NAMALWA (cell line): ENCODE measurements at regions not wholly inside any gene's neighbourhood (a gene's known extent, or its start where the extent isn't known, plus 50 kb on each side); places are given as distances from the start of the nearest gene placed in this dataset.
"Not testable (repeated sequence)": the region's sequence is repeated elsewhere in the genome, so short reads cannot be mapped to it uniquely, and the experiment has no call there.

Source experiments
- DNase-seq: peaks from one replicate; pipeline ENCODE4 v3.0.0-alpha.2; 2015; ENCODE audit warnings: low spot score

GRCh38 chr9:20238921-20239320 lies 383.4 kb downstream of the MLLT3 start:
- DNase-seq, result no peak

GRCh38 chr9:20237686-20238085 lies 384.6 kb downstream of the MLLT3 start:
- no peak for DNase-seq

DNA sequence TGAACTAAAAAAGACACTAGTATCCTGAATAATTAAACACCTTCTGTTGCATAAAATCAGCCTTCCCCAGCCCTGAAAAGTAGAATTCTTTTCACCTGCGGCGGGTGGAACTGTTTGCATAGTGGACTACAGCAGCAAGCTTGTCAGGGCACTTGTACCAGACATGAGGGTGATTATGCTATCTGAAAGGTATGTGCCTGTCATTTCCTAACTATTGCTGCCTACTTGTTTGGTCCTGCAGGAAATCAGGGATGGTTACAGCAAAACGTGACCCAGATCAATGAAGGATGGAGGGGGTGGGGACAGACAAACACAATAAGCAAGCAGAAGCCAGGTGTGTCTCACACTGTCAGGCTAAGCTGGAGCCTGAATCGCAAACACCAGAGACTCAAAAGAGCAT lies 385.6 kb downstream of the MLLT3 start:
- DNase-seq, result no peak

- not testable (repeated sequence) for DNase-seq
Measured at GRCh38 chr9:20235206-20235605, 387.1 kb downstream of the MLLT3 start.

- DNase-seq, result no peak
Measured at GRCh38 chr9:20228096-20228495, 394.2 kb downstream of the MLLT3 start.

DNA sequence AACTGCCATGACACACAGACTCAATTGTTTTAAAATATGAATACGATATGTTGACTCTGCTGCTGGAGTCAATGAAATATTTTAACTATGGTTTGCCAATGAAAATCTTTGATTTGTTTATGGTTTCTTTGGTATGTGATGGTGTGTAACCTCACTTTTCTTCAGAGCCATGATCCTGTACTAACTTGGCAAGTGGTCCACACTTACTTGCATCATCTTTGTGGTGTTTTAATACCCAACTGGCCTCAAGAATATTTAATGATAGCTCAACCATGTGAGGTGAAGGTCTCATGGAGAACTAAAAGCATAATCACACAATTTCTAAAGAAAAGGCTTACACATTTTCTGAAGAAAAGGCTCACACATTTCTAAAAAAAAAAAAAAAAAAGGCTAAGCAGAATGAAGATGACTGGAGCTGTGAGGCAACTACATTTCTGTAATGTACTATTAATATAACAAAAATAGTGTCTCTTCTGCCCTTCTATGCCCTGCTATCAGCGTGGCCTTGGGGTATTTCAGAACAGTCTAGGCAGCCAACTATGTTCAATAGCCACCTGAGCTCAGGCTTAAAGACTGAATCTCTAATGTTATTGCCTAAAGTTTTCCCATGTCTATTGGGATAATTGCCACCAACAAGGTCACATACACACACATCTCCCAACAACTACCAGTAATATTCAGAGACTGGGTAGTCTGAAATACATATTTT lies 395.0 kb downstream of the MLLT3 start:
- DNase-seq, result no peak

DNA sequence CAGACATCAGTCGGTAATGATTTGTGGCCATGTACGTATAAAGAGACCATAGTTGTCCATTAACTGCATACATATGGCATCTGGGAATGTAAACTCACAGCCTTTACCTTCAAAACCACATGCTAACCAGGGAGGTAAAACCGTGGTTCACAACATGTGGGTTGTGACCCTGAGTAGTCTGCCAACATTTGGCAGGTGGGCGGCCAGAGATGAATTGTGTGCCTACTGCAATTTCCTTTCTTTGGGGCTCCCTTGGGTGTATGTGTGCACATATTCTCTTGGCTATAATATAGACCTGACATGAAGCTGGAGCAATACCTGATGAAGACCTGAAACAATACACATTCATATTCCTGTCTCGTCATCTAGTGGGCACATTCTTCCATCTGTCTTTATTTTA lies 396.0 kb downstream of the MLLT3 start:
- DNase-seq, result no peak

DNA sequence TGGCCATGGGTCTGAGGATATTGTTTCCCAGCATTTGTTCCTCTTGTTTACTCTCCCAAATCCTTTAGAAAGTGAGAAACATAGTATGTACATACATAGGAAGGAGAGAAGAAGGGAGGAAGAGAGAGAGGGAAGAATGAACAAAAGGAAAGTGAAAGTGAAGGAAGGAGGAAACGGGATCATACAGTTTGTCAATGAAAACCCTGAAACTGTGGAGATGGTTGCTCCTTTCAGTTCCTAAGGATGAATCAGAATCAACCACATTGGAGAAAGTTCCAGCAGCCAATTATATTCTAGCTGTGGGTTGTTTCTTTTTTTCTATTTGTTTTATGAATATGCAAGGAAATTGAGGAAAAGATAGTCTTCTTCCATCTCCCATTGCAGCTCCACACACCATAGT lies 396.5 kb downstream of the MLLT3 start:
- no peak for DNase-seq

GRCh38 chr9:20224756-20225155 lies 397.5 kb downstream of the MLLT3 start:
- no peak for DNase-seq

- DNase-seq, result no peak
Measured at GRCh38 chr9:20220286-20220685, 402.0 kb downstream of the MLLT3 start.

- DNase-seq, result no peak
Measured at GRCh38 chr9:20219437-20219836, 402.9 kb downstream of the MLLT3 start.

DNA sequence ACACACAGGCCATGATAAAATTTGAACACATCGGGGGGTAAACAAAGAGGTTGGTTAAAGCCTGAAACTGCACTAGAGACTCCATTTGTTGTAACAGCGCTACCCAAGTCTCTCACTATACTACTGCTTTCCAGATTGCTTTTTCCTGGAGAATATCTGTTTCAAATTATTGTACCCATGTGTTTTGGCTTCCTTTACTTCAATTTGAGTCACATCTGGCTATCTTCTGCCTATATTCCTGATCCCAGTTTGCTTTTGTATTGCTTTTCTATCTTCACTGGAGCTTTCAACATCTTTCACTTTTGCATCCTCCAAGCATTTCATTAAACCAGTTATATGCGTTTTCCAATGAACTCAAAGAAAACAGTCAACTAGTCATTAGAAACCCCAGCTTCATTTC lies 404.7 kb downstream of the MLLT3 start:
- DNase-seq, result no peak

GRCh38 chr9:20216438-20216837 lies 405.9 kb downstream of the MLLT3 start:
- no peak for DNase-seq

GRCh38 chr9:20215552-20215951 lies 406.7 kb downstream of the MLLT3 start:
- no peak for DNase-seq

DNA sequence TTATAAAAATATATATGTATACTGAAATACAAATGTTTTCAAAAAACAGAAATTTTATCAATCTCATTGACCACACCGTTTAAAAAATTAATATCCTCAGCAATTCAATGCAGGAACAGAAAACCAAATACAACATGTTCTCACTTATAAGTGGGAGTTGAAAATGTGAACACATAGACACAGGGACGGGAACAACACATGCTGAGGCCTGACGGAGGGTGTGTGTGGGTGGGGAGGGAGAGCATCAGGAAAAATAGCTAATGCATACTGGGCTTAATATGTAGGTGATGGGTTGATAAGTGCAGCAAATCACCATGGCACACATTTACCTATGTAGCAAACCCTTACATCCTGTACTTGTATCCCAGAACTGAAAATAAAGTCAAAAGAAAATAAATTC lies 409.5 kb downstream of the MLLT3 start:
- DNase-seq, result no peak

GRCh38 chr9:20209391-20210340 lies 412.6 kb downstream of the MLLT3 start:
- no peak for DNase-seq

GRCh38 chr9:20208961-20209371 lies 413.3 kb downstream of the MLLT3 start:
- no peak for DNase-seq

- no peak for DNase-seq
Measured at GRCh38 chr9:20208226-20208625, 414.1 kb downstream of the MLLT3 start.

GRCh38 chr9:20207176-20207575 lies 415.1 kb downstream of the MLLT3 start:
- DNase-seq, result no peak

DNA sequence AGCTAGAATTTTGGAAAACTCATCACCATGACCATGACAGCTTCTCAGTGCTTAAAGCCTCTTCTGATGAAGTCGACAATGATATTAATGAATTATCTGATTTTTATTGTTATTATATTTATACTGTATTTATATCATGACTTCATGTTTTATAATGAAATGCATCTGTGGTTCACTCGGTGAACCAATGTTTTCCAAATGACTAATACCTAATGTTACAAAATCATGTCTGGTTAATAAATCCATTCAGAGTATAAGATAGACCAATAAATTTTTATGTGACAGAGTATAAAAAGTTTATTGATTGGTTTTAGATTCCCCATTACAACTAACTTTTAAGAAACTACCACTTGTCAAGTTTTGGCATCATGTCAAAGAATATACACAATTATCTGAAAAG lies 416.5 kb downstream of the MLLT3 start:
- no peak for DNase-seq

GRCh38 chr9:20200991-20201431 lies 412.2 kb upstream of the SLC24A2 start:
- no peak for DNase-seq

DNA sequence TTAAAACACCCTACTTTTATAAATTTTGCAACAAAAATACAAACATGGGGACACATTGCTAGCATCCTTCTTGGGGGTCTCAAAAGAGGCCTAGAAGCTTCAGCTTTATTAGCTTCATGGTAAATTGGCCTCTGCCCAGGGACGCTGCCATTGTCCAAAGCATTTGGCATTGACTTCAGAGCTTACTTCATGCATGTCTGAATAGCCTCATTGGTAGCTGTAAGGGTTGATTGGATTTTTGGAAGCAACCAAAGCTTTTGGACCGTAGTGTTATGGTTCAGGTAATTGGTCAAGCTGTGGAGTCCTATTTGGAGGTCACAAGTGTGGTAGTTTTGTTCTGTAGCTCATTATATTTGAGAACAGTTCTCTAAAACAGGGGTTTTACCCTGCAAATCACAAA lies 411.7 kb upstream of the SLC24A2 start:
- no peak for DNase-seq

DNA sequence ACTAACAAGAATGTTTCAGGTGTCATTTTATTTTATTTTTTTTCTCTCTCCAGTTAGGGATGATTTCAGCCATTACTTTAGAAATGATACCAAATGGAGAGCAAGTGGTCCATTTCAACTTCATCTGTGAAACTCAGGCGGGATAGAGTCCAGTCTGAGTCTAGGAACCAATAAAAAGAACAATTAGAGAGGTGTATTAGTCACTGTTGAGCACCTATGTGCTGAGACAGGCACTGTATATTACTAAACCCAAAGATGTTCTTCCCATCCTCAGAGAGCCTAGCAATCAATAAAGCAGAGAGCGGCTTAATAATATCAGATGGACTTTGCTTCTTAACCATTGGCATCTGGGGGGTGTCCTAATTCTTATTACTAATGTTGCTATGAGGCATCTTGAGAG lies 410.3 kb upstream of the SLC24A2 start:
- no peak for DNase-seq
